H1 (cell line): ENCODE measurements at regions not wholly inside any gene's neighbourhood (a gene's known extent, or its start where the extent isn't known, plus 50 kb on each side); places are given as distances from the start of the nearest gene placed in this dataset.

Experiments used
- CTCF ChIA-PET: fragments of 300-600 bp; sonication (Branson Sonifier 250); formaldehyde crosslinking; loops from one replicate; lab custom pipeline; 2021; ENCODE audit not compliant: partially characterized antibody; lab: Charles Lee
- POLR2A ChIA-PET: fragments of 300-600 bp; sonication (Branson Sonifier 250); formaldehyde crosslinking; loops from one replicate; lab custom pipeline; 2021; ENCODE audit warnings: inconsistent platforms; ENCODE audit not compliant: partially characterized antibody; lab: Charles Lee
- DNase-seq, 2 experiments: peaks; one replicate each; pipeline versions ENCODE4 v3.0.0 to v3.0.0-alpha.2; 2010 to 2022; ENCODE audit warnings: low spot score in 2 of 2, low read depth in 1 of 2, mixed read lengths in 1 of 2
- FAIRE-seq: peaks from 2 replicates; lab custom pipeline; 2011; peaks lifted over from hg19 to GRCh38; lab: Jason Lieb, UNC
- H2AFZ ChIP-seq: 2 replicates; pipeline ENCODE4 v1.8.1; 2012; ENCODE audit warnings: low read length, inconsistent platforms
- H2AK5ac ChIP-seq: 2 replicates; pipeline ENCODE4 v1.6.1; 2013; ENCODE audit warnings: low read depth, low read length
- H2BK120ac ChIP-seq: replicated peaks from 2 replicates; pipeline ENCODE3; 2013; ENCODE audit warnings: low read depth, low read length, inconsistent platforms
- H2BK12ac ChIP-seq: 2 replicates; pipeline ENCODE4 v1.6.1; 2013; ENCODE audit warnings: low read depth, low read length
- H2BK15ac ChIP-seq: 2 replicates; pipeline ENCODE4 v1.6.1; 2013; ENCODE audit warnings: low read length
- H2BK20ac ChIP-seq: 2 replicates; pipeline ENCODE4 v1.6.1; 2013; ENCODE audit warnings: low read length
- H2BK5ac ChIP-seq: 2 replicates; pipeline ENCODE4 v1.6.1; 2013; ENCODE audit warnings: low read depth, low read length
- H3K14ac ChIP-seq: 2 replicates; pipeline ENCODE4 v1.6.1; 2013; ENCODE audit warnings: inconsistent platforms; ENCODE audit not compliant: insufficient read length
- H3K18ac ChIP-seq: 2 replicates; pipeline ENCODE4 v1.6.1; 2013; ENCODE audit warnings: low read length; ENCODE audit errors: extremely low read depth
- H3K23ac ChIP-seq: 2 replicates; pipeline ENCODE4 v1.6.1; 2013; ENCODE audit warnings: inconsistent platforms; ENCODE audit not compliant: insufficient read length
- H3K23me2 ChIP-seq: 2 replicates; pipeline ENCODE4 v1.6.1; 2013; ENCODE audit warnings: low read depth, low read length
- H3K27ac ChIP-seq: 2 replicates; pipeline ENCODE4 v1.6.1; 2011; ENCODE audit warnings: low read depth, low read length, inconsistent platforms
- H3K27me3 ChIP-seq, 4 experiments: replicated peaks in 1 of 4; 1 replicate in 1 of 4; 2 replicates in 3 of 4; pipeline versions ENCODE4 v1.6.1 to v1.8.1; 2011 to 2013; ENCODE audit warnings: low read length in 3 of 4, mild to moderate bottlenecking in 3 of 4, inconsistent platforms in 2 of 4, mixed read lengths in 2 of 4, moderate library complexity in 1 of 4; ENCODE audit not compliant: control insufficient read depth in 3 of 4, insufficient read depth in 3 of 4; ENCODE audit errors: extremely low read depth in 1 of 4
- H3K36me3 ChIP-seq, 4 experiments: 2 replicates each; pipeline versions ENCODE4 v1.6.1 to v1.8.1; 2011 to 2013; ENCODE audit warnings: mild to moderate bottlenecking in 4 of 4, low read length in 3 of 4, moderate library complexity in 2 of 4, control low read depth in 1 of 4, inconsistent platforms in 1 of 4; ENCODE audit not compliant: insufficient read depth in 4 of 4, control insufficient read depth in 2 of 4
- H3K4ac ChIP-seq: replicated peaks from 2 replicates; pipeline ENCODE3; 2013; ENCODE audit warnings: low read length, low read depth, mixed read lengths, inconsistent platforms; ENCODE audit not compliant: insufficient read length
- H3K4me1 ChIP-seq, 4 experiments: replicated peaks in 1 of 4; 1 replicate in 1 of 4; 2 replicates in 3 of 4; pipeline versions ENCODE4 v1.6.1 to v1.8.1; 2011 to 2013; ENCODE audit warnings: low read length in 3 of 4, inconsistent platforms in 2 of 4, mixed read lengths in 1 of 4; ENCODE audit not compliant: insufficient read depth in 4 of 4, control insufficient read depth in 3 of 4
- H3K4me2 ChIP-seq, 2 experiments: 2 replicates each; pipeline versions ENCODE4 v1.6.1 to v1.8.1; 2011 to 2013; ENCODE audit warnings: low read depth in 2 of 2, low read length in 2 of 2, control low read depth in 1 of 2, inconsistent platforms in 1 of 2, mild to moderate bottlenecking in 1 of 2; ENCODE audit not compliant: insufficient read depth in 1 of 2
- H3K4me3 ChIP-seq, 4 experiments: fragments of 200-600, 300-600 bp in 1 of 4; sonication (generic), shearing (Covaris generic), sonication (Bioruptor Twin) in 1 of 4; 2 replicates each; pipeline versions ENCODE4 v1.5.1 to v1.8.1; 2011 to 2016; ENCODE audit warnings: low read length in 4 of 4, low read depth in 3 of 4, control low read depth in 2 of 4, inconsistent platforms in 2 of 4, mild to moderate bottlenecking in 2 of 4, mixed read lengths in 1 of 4, moderate library complexity in 1 of 4; ENCODE audit not compliant: insufficient read depth in 2 of 4; ENCODE audit errors: extremely low read depth in 1 of 4
- H3K56ac ChIP-seq: replicated peaks from 2 replicates; pipeline ENCODE3; 2013; ENCODE audit warnings: low read depth, mild to moderate bottlenecking, mixed read lengths, low read length, inconsistent platforms; ENCODE audit not compliant: insufficient read length
- H3K79me1 ChIP-seq: 2 replicates; pipeline ENCODE4 v1.6.1; 2013; ENCODE audit warnings: low read depth, low read length, control low read depth
- H3K79me2 ChIP-seq, 2 experiments: 2 replicates each; pipeline versions ENCODE4 v1.6.1 to v1.8.1; 2012 to 2013; ENCODE audit warnings: low read length in 2 of 2, mild to moderate bottlenecking in 2 of 2, inconsistent platforms in 1 of 2; ENCODE audit not compliant: insufficient read depth in 2 of 2, control insufficient read depth in 1 of 2
- H3K9ac ChIP-seq, 4 experiments: replicated peaks in 1 of 4; 1 replicate in 1 of 4; 2 replicates in 3 of 4; pipeline versions ENCODE4 v1.6.1 to v1.8.1; 2011 to 2013; ENCODE audit warnings: low read depth in 3 of 4, low read length in 3 of 4, control low read depth in 2 of 4, mild to moderate bottlenecking in 2 of 4, moderate library complexity in 2 of 4, inconsistent platforms in 1 of 4; ENCODE audit errors: extremely low read depth in 1 of 4
- H3K9me3 ChIP-seq, 2 experiments: 2 replicates each; pipeline versions ENCODE4 v1.6.1 to v1.8.1; 2012 to 2013; ENCODE audit warnings: mild to moderate bottlenecking in 2 of 2, moderate library complexity in 2 of 2, control low read depth in 1 of 2, inconsistent platforms in 1 of 2, low read depth in 1 of 2, low read length in 1 of 2, mixed read lengths in 1 of 2; ENCODE audit not compliant: insufficient read depth in 2 of 2
- H4K20me1 ChIP-seq, 2 experiments: replicated peaks in 1 of 2; 2 replicates each; pipeline versions ENCODE3 to v1.8.1; 2011 to 2013; ENCODE audit warnings: inconsistent platforms in 2 of 2, low read length in 2 of 2, mild to moderate bottlenecking in 1 of 2; ENCODE audit not compliant: insufficient read depth in 2 of 2, control insufficient read depth in 1 of 2
- H4K5ac ChIP-seq: 2 replicates; pipeline ENCODE4 v1.6.1; 2013; ENCODE audit warnings: low read length, low read depth, mixed read lengths, inconsistent platforms; ENCODE audit not compliant: insufficient read length
- H4K8ac ChIP-seq: 2 replicates; pipeline ENCODE4 v1.8.0; 2013; ENCODE audit warnings: mild to moderate bottlenecking, moderate library complexity, low read length, inconsistent platforms; ENCODE audit not compliant: insufficient read depth; ENCODE audit errors: extremely low read depth
- H4K91ac ChIP-seq: replicated peaks from 2 replicates; pipeline ENCODE3; 2013; ENCODE audit warnings: low read length, mixed read lengths, inconsistent platforms; ENCODE audit not compliant: insufficient read length
- CEBPB ChIP-seq: IDR thresholded peaks from 2 replicates; pipeline ENCODE4 v1.6.1; 2012; ENCODE audit warnings: low read depth, low read length
- FOSL1 ChIP-seq: IDR thresholded peaks from 2 replicates; pipeline ENCODE4 v1.6.1; 2011; ENCODE audit warnings: mild to moderate bottlenecking, low read depth, low read length, moderate library complexity; ENCODE audit not compliant: insufficient read depth
- PHF8 ChIP-seq: fragments of 200-600 bp; sonication (generic); conservative IDR thresholded peaks from 2 replicates; pipeline ENCODE4 v1.7.1; 2012; ENCODE audit warnings: low read depth, mild to moderate bottlenecking, inconsistent platforms, low read length, moderate library complexity
- RAD21 ChIP-seq, 2 experiments: IDR thresholded peaks in 1 of 2; conservative IDR thresholded peaks in 1 of 2; 2 replicates each; pipeline ENCODE4 v1.6.1; 2011; ENCODE audit warnings: low read depth in 2 of 2, low read length in 2 of 2, improper control_type of control experiment in 1 of 2, inconsistent platforms in 1 of 2, mild to moderate bottlenecking in 1 of 2, moderate library complexity in 1 of 2
- SIX5 ChIP-seq: IDR thresholded peaks from 2 replicates; pipeline ENCODE4 v1.6.1; 2011; ENCODE audit warnings: mild to moderate bottlenecking, low read depth, low read length
- TEAD4 ChIP-seq: IDR thresholded peaks from 2 replicates; pipeline ENCODE4 v1.6.1; 2012; ENCODE audit warnings: low read depth, low read length, inconsistent platforms, mixed read lengths

- TF ChIP-seq RAD21 (IDR thresholded peaks at IDR 0.05 in 1 of 2, conservative IDR thresholded peaks at IDR 0.05 in 1 of 2; ENCODE audit: low read depth in 2 of 2, low read length in 2 of 2) (no peak), CEBPB (no peak)
Measured at GRCh38 chr1:100795646-100795985, 76.1 kb downstream of the VCAM1 start (continued).

DNA sequence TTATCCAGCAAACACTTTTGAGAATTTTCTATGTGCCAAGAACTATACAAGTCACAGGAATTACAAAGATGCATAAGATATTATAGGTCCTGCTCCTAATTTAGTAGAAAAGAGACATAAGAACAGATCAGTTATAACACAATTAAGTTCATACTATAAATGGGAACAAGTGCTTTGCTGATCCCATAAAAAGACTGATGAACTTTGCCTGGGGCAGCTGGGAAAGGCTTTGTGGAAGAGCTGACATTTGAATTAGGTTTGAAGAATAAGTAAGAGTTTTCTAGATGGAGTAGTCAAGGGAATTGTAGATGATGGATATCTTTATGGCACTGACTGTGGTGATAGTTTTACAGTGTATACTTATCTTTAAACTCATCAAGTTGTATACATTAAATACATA is 76.5 kb downstream of the VCAM1 start:
- no peak overlapping the region for H2BK120ac ChIP-seq
- H3K4me3 ChIP-seq, result no peak overlapping the region
- H3K23me2 ChIP-seq, result no peaks in the 10 kb centered on the region
- no peak overlapping the region for H2BK5ac ChIP-seq
- no peak overlapping the region for H4K91ac ChIP-seq
- H3K27me3 ChIP-seq, result no peaks in the 10 kb centered on the region
- H3K56ac ChIP-seq, result no peak overlapping the region
- H2BK20ac ChIP-seq, result no peak overlapping the region
- no peak overlapping the region for H3K14ac ChIP-seq
- H3K4me2 ChIP-seq, result no peak overlapping the region
- no peak overlapping the region for H3K9ac ChIP-seq
- no peak overlapping the region for H4K5ac ChIP-seq
- H3K79me2 ChIP-seq, result no peaks in the 10 kb centered on the region
- FAIRE-seq (no peak), DNase-seq (no peak)
- no peaks in the 10 kb centered on the region for H3K9me3 ChIP-seq
- ChIA-PET POLR2A (no interaction called here), CTCF (no interaction called here)
- no peak overlapping the region for H3K4ac ChIP-seq
- no peak overlapping the region for H2AK5ac ChIP-seq
- no peak for TF ChIP-seq TEAD4
- no peak for TF ChIP-seq PHF8
- no peak for TF ChIP-seq SIX5
- TF ChIP-seq FOSL1, result no peak
- no peak overlapping the region for H3K27ac ChIP-seq
- no peak overlapping the region for H4K8ac ChIP-seq
- no peaks in the 10 kb centered on the region for H3K36me3 ChIP-seq
- no peaks in the 10 kb centered on the region for H3K79me1 ChIP-seq
- H2BK15ac ChIP-seq, result no peak overlapping the region
- no peak overlapping the region for H3K23ac ChIP-seq
- no peak overlapping the region for H3K18ac ChIP-seq
- H3K4me1 ChIP-seq, result peaks cover 0 to 4% (median 0%) of the 10 kb centered on the region in 4 experiments; a peak in 1 of 7 replicates
- H2AFZ ChIP-seq, result no peak overlapping the region
- no peak overlapping the region for H2BK12ac ChIP-seq
- H4K20me1 ChIP-seq, result no peaks in the 10 kb centered on the region
